Activated naive CD4-positive, alpha-beta T cell treated with anti-CD3 and anti-CD28 coated beads for 36 hours (primary cell): ENCODE measurements at regions not wholly inside any gene's neighbourhood (a gene's known extent, or its start where the extent isn't known, plus 50 kb on each side); places are given as distances from the start of the nearest gene placed in this dataset.

Experiments used
- CTCF ChIA-PET: fragments of 350-600 bp; sonication (Branson Sonifier 250); formaldehyde crosslinking; loops from one replicate; lab custom pipeline; 2021; ENCODE audit warnings: antibody characterized with exemption; lab: Charles Lee
- DNase-seq: peaks from one replicate; pipeline ENCODE4 v3.0.0-alpha.2; 2020
- H3K27ac Mint-ChIP-seq: one replicate; pipeline ENCODE4 v1.8.0; 2021; ENCODE audit warnings: mild to moderate bottlenecking, mixed read lengths
- H3K27me3 Mint-ChIP-seq: one replicate; pipeline ENCODE4 v1.8.0; 2021; ENCODE audit warnings: low read depth, mixed read lengths
- H3K36me3 Mint-ChIP-seq: one replicate; pipeline ENCODE4 v1.8.0; 2021; ENCODE audit warnings: low read depth, mixed read lengths
- H3K4me1 Mint-ChIP-seq: one replicate; pipeline ENCODE4 v1.8.0; 2021; ENCODE audit warnings: low read depth, mixed read lengths
- H3K4me3 Mint-ChIP-seq: one replicate; pipeline ENCODE4 v1.8.0; 2021; ENCODE audit warnings: mild to moderate bottlenecking, moderate library complexity, mixed read lengths
- H3K9me3 Mint-ChIP-seq: one replicate; pipeline ENCODE4 v1.8.0; 2021; ENCODE audit warnings: mixed read lengths
- intact Hi-C: fragments of 100-400 bp; cut with micrococcal nuclease; formaldehyde crosslinking; loops from one replicate; pipeline ENCODE4 v1.15.1; 2023

DNA sequence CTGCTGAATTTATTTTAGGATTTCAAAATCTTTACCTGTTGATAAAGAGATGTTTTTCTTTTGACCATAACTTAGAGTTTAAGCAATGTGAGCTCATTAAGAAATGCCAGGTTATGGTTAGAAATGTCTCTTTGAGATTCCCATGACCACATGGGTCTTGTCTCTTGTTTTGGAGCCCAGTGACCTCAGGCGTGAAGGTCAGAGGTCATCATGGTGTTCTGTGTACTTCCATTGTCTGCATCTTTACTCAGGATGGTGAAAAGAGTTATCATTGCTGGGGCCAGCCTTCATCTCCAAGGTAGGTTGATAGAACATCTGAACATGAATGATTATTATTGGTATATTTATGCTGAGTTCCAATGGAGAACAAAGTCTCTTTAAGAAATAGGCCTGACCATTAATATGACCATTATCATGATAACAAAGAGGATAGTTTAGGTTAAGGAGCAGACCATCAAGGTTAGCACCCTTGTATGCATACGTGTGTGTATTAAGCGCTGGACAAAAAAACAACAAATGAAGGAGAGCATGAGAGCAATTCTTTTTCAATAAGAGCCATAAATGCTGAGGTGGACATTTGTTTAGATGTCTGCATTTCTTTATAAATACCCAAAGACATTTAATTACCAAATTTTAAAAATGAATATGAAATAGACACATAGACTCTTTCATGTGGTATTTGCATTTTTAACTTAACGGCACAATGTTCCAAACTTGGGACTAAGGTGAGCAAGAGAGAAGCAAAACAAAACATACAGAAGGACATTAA is 120.6 kb upstream of the PAQR3 start:
- H3K4me1 Mint-ChIP-seq = no peaks in the 10 kb centered on the region
- no peaks in the 10 kb centered on the region for H3K36me3 Mint-ChIP-seq
- no peak overlapping the region for H3K27ac Mint-ChIP-seq
- no peak for DNase-seq
- no peaks in the 10 kb centered on the region for H3K9me3 Mint-ChIP-seq
- intact Hi-C loops = no loop called here
- CTCF ChIA-PET = interaction anchor here (0.6 kb wide), 1 partner anchor 1640 kb away, joined by 3 read pairs; no protein-coding TSS in a partner anchor
- H3K27me3 Mint-ChIP-seq = peaks cover 6% of the 10 kb centered on the region
- H3K4me3 Mint-ChIP-seq = no peak overlapping the region

DNA sequence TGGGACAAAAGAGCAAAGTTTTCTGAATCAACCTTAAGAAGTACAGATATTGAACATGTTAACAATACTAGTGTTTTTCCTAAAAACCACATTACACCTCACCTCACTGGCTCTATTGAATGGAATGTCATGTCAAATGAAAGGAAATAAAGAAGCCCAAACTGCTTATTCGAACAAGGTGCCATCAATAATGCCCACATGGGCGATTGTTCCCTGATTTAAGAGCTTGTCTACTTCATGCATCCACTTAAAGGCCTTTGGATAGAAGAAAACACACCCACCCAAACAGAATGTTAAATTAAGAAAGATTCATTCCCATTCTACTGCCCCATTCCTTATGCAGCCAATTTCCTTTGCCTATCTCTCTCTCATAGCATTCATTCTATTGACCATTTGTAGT is 118.5 kb upstream of the PAQR3 start:
- CTCF ChIA-PET = no interaction called here
- H3K4me3 Mint-ChIP-seq = no peak overlapping the region
- no peak for DNase-seq
- intact Hi-C loops = no loop called here
- H3K27me3 Mint-ChIP-seq = peaks cover 4% of the 10 kb centered on the region
- H3K9me3 Mint-ChIP-seq = no peaks in the 10 kb centered on the region
- H3K4me1 Mint-ChIP-seq = no peaks in the 10 kb centered on the region
- no peak overlapping the region for H3K27ac Mint-ChIP-seq
- H3K36me3 Mint-ChIP-seq = no peaks in the 10 kb centered on the region

DNA sequence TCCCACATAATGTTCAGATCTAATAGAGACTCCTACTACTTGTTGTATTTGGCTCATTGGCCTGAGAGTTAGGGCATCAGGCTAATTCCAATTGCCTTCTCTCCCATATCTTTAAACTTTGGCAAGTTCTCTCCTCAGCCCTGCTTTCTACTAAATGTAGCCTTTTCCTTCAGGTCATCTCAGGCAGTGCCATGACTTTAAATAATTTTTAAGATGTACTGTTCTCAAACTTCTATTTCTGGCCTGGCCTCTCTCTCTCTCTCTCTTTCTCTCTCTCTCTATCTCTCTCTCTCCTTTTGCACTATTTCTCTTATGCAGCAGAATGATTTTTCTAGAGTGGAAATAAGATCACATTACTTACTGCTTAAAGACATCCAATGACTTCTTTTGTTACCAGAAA is 114.5 kb upstream of the PAQR3 start:
- CTCF ChIA-PET = no interaction called here
- no peak overlapping the region for H3K27ac Mint-ChIP-seq

DNA sequence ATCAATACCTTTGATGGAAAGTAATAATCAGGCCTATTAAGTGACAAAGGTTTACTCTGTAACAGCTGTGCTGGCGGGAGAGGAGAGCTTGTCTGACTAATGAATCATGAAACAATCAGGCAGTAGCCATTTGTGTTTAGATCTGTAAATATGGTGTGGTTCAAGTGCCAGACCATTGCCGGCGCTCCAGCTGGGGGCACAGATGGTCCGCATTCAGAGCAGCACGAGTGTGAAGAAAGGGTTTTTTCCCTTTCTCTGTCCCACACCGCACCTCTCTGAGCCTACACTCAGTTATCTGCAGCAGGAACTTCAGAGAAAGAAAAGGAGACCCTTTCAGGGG is 111.3 kb upstream of the PAQR3 start:
- H3K27ac Mint-ChIP-seq = no peak overlapping the region
- H3K4me3 Mint-ChIP-seq = no peak overlapping the region
- peaks cover 3% of the 10 kb centered on the region for H3K27me3 Mint-ChIP-seq
- no peak for DNase-seq
- no peaks in the 10 kb centered on the region for H3K36me3 Mint-ChIP-seq
- no peaks in the 10 kb centered on the region for H3K4me1 Mint-ChIP-seq
- H3K9me3 Mint-ChIP-seq = no peaks in the 10 kb centered on the region
- intact Hi-C loops = no loop called here
- CTCF ChIA-PET = no interaction called here

More for the DNA sequence above, 114.5 kb upstream of the PAQR3 start:
- Mint-ChIP-seq H3K36me3 (no peaks in the 10 kb centered on the region), H3K27me3 (peaks cover 7% of the 10 kb centered on the region), H3K9me3 (no peaks in the 10 kb centered on the region), H3K4me1 (no peaks in the 10 kb centered on the region), H3K4me3 (no peak overlapping the region)
- DNase-seq = no peak
- intact Hi-C loops = no loop called here

DNA sequence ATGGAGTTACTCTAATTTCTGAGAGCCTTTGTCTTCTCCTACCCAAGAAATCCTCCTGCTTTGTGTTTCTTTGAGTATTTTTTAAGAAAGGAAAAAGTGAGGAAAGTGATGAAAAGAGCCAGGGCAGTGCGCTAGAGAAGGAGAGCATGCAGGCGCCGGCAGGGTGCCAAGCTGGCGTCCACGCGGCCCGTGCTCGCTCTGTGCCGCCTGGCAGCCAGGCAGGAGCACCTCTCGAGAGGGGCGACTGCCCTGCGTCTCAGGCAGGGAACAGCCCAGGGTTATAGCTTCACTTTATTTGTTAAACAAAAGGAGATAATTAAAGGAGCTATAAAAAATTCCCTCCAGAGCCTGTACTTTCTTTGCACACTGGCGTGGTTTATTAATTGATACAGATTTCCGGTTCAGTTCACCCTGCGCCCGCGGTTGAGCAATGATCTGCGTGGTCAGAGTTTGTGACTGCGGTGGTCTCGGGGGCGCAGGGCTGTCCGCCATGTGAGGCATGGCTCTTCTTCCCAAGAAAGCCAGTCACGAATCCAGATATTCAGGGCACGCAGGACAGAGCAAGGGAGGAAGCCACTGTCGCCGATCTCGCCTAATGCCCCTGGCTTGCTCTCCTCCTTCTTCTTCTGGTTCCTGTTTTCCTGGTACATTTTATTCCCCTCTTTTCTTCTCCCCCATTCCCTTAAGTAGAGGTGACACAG is 110.8 kb upstream of the PAQR3 start:
- no peak for DNase-seq
- no peak overlapping the region for H3K4me3 Mint-ChIP-seq
- intact Hi-C loops = no loop called here
- H3K36me3 Mint-ChIP-seq = no peaks in the 10 kb centered on the region
- H3K4me1 Mint-ChIP-seq = no peaks in the 10 kb centered on the region
- H3K27me3 Mint-ChIP-seq = peaks cover 3% of the 10 kb centered on the region
- CTCF ChIA-PET = no interaction called here
- no peak overlapping the region for H3K27ac Mint-ChIP-seq
- no peaks in the 10 kb centered on the region for H3K9me3 Mint-ChIP-seq

DNA sequence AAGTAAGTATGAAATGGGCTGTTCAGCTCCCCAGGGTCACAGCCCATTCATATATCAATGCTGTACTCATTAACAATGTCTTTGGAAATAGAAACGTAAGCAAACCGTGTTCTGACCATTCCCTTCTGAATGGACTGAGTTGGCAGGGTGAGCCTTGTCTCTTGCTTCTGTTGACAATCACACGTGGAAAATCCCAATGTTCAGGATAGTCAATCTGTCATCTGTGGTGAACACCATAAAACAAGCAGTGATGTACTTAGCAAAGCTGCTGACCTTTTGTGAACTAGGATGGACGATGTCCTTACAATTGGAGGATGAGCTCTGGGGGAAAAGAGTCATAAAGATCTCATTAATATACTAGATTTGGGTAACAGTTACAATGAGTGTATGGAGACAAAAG is 109.6 kb upstream of the PAQR3 start:
- Mint-ChIP-seq H3K4me3 (no peak overlapping the region), H3K27ac (no peak overlapping the region), H3K4me1 (no peaks in the 10 kb centered on the region), H3K36me3 (no peaks in the 10 kb centered on the region), H3K27me3 (peaks cover 3% of the 10 kb centered on the region), H3K9me3 (no peaks in the 10 kb centered on the region)
- intact Hi-C loops = no loop called here
- CTCF ChIA-PET = no interaction called here
- no peak for DNase-seq

DNA sequence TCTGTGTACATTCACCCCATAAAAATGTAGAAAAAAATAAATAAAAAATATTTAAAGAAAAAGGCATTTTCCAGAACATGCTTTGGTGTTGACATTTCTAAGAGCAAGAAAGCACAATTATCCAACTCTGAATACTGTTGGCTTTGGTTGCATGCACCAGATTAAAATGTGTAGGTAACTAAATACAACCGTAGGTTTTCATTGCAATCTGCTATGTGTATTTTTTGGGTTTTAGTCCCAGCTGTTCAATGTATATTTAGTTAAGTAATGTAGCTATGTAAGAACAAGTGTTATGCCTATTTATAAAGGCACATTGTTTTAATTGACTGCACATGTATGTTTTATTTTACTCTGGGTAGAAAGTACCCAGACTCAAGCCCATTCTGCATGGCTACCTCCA is 108.1 kb upstream of the PAQR3 start:
- Mint-ChIP-seq H3K27ac (no peak overlapping the region), H3K36me3 (no peaks in the 10 kb centered on the region), H3K9me3 (no peaks in the 10 kb centered on the region), H3K4me1 (no peaks in the 10 kb centered on the region), H3K27me3 (peaks cover 3% of the 10 kb centered on the region), H3K4me3 (no peak overlapping the region)
- DNase-seq = no peak
- intact Hi-C loops = no loop called here
- CTCF ChIA-PET = interaction anchor here (0.7 to 1.2 kb wide), 2 partner anchors 8 to 49 kb away, joined by 3 read pairs; no protein-coding TSS in a partner anchor

DNA sequence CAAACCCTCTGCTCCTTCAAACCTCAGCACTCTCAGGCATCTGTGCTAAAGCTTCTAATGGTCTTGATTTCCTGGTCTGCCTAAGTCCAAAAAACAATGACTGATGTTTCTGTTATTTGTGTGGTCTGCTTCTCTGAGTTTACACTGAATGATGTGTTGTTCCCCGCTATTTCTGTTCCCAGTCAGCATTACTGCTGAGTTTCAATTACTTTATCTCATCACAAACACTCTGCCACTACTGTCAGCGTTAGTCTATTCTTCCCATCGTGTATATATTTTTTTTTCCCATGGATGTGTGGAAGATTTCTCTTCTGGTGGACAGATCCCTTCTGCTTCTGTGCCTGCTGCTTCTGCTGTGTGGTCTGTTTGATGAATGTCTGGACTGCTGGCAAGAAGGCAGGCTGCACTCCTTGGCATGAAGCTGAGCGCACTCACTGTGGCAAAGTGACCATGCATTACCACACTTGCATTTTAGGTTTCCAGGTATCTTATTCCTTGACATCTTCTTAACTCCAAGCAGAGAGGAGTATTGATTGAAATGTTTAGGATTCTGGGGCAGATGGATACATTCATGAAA is 106.9 kb upstream of the PAQR3 start:
- no peaks in the 10 kb centered on the region for H3K4me1 Mint-ChIP-seq
- H3K27ac Mint-ChIP-seq = no peak overlapping the region
- H3K9me3 Mint-ChIP-seq = no peaks in the 10 kb centered on the region
- intact Hi-C loops = no loop called here
- peaks cover 3% of the 10 kb centered on the region for H3K27me3 Mint-ChIP-seq
- H3K36me3 Mint-ChIP-seq = no peaks in the 10 kb centered on the region
- DNase-seq = no peak
- H3K4me3 Mint-ChIP-seq = no peak overlapping the region
- CTCF ChIA-PET = interaction anchor here (0.7 kb wide), 1 partner anchor 1210 kb away, joined by 4 read pairs; no protein-coding TSS in a partner anchor

DNA sequence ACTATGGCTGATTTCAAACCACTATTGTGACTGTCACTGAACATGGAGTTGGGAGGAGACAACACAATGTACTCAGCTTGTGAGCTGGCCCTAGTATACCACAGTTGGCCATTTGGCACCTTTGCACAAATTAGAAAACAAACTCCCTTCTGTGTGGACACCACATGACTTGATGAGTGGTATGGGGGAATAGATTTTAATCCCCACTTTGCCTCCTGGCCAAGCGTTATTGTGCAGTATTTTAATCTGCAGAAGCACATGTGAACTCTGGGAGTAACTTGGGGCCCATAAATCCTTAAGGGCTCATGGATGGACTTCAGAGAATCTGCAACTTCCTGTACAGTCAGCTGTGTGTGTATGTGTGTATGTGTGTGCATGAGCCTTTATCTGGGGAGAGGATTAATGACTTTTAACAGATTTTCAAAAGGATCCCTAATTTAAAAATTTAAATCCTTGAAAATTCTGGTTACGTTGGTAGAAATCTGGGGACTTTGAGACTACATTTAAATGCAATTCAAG is 105.0 kb upstream of the PAQR3 start:
- Mint-ChIP-seq H3K27ac (no peak overlapping the region), H3K4me3 (no peak overlapping the region), H3K9me3 (no peaks in the 10 kb centered on the region), H3K36me3 (no peaks in the 10 kb centered on the region), H3K27me3 (peaks cover 3% of the 10 kb centered on the region), H3K4me1 (no peaks in the 10 kb centered on the region)
- DNase-seq = no peak
- intact Hi-C loops = no loop called here
- CTCF ChIA-PET = no interaction called here

DNA sequence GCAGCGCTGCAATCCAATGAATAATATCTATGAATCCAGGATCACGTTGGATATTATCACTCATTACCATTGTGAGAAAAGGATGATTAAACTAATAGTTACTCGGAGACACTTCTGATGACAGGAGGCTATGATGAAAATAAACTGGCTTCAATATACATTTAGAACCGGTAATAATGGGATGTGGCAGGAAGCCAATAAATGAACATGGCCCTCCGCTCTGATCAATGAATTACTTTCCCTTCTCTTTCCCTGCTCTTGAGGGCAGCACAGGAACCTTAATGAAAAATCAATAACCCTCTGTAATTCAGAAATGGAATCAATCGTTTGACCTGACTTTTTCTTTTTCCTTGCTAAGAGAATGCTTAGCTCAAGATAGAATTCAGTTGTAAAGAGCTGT is 103.9 kb upstream of the PAQR3 start:
- DNase-seq = no peak
- Mint-ChIP-seq H3K9me3 (no peaks in the 10 kb centered on the region), H3K27me3 (no peaks in the 10 kb centered on the region), H3K4me1 (no peaks in the 10 kb centered on the region), H3K4me3 (no peak overlapping the region), H3K27ac (no peak overlapping the region), H3K36me3 (no peaks in the 10 kb centered on the region)
- intact Hi-C loops = no loop called here
- CTCF ChIA-PET = no interaction called here

DNA sequence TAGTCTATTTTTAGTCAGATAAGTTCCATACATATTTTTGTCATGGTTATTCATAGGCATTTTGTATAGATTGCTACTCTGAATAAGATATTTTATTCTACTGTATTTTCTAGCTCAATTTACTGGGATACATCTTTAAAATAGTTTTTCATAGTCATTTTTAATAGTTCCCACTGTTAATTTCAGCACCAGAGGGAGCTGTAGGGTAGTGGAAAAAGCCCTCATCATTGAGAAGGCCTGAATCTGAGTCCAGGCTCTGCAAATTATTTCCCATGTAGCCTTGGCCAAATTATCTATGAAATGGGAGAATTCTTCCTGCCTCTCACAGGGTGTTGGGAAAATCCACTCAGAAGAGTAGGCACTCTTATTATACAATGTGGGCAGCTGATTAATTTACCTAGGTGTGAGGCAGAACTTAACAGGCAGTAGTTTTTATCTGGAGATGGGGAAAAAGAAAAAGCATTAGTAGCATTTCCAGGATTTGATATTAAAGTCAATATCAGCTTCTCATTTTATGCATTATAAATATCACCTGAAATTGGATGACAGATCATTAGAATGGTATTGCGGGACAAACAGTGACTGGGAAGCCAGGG is 102.9 kb upstream of the PAQR3 start:
- Mint-ChIP-seq H3K4me3 (no peak overlapping the region), H3K27me3 (no peaks in the 10 kb centered on the region), H3K27ac (no peak overlapping the region), H3K36me3 (no peaks in the 10 kb centered on the region), H3K4me1 (no peaks in the 10 kb centered on the region), H3K9me3 (no peaks in the 10 kb centered on the region)
- CTCF ChIA-PET = interaction anchor here (0.5 to 1.0 kb wide), 3 partner anchors 13 to 466 kb away, joined by 3 read pairs; no protein-coding TSS in a partner anchor
- peak; percentile 7 for DNase-seq
- intact Hi-C loops = loop anchor here (1.0 kb wide), 2 partner anchors 534 to 1173 kb away; no protein-coding TSS in a partner anchor

DNA sequence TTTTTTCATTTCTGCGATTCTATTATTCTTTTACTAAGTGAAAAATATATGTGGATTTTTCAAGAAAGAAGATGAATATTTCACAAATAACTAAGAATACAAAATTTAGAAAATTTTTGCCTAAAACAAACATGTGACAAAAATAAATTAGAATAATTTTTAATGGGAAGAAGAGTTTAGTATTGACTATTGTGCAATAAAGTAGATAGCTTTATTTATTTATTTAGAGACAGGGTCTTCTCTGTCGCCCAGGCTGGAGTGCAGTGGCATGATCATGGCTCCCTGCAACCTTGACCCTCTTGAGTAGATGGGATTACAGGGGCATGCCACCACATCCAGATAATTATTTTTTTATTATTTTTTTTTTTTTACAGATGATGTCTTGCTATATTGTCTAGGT is 95.3 kb upstream of the PAQR3 start:
- Mint-ChIP-seq H3K36me3 (no peaks in the 10 kb centered on the region), H3K9me3 (no peaks in the 10 kb centered on the region), H3K4me3 (no peak overlapping the region), H3K27me3 (peaks cover 5% of the 10 kb centered on the region), H3K27ac (no peak overlapping the region), H3K4me1 (no peaks in the 10 kb centered on the region)
- intact Hi-C loops = no loop called here
- DNase-seq = no peak
- CTCF ChIA-PET = interaction anchor here (1.0 kb wide), 1 partner anchor 82 kb away, joined by 3 read pairs; no protein-coding TSS in a partner anchor
